ENCODE measurements at regions not wholly inside any gene's neighbourhood (a gene's known extent, or its start where the extent isn't known, plus 50 kb on each side); places are given as distances from the start of the nearest gene placed in this dataset.

DNA sequence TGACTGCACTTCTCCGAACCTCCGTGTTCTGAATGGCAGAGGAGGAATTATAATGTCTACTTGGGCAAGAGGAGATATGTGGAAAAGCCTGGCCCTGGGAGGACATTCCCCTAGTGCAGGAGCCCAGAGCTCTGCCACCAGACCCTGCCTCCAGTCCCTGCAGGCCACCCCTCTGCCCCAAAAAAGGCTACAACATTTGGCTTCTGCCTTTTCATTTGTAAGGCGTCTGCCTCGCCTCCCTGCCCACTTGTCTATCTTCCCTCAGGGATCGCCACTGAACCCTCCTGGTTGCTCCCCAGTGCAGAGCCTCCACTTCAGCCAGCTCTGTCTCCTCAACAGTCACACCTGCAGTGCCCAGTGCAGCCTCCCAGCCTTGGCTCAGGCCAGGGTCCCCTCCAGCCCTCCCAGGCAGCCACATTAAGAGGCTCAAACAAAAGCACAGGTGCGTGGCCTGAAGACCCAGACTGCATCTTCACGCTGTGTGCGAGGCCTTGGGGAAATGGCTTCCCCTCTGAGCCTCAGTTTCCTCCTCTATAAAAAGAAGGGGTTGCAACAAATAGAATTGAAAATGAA lies 125.9 kb upstream of the SMAD3 start:
- Histone ChIP-seq H3K9me3 (ENCODE audit: control insufficient read depth, low read depth, low read length) (peaks cover under 1% of the 10 kb centered on the region), H3K14ac (ENCODE audit: insufficient read depth, low read length) (no peak overlapping the region), H3K9ac (ENCODE audit: extremely low read depth, insufficient read length, low read length) (no peak overlapping the region), H2AK5ac (ENCODE audit: insufficient read length, low read length) (no peak overlapping the region), H2BK15ac (ENCODE audit: low read depth, low read length) (no peak overlapping the region), H3K23me2 (ENCODE audit: insufficient read length, low read depth, low read length, poor library complexity, severe bottlenecking) (no peaks in the 10 kb centered on the region), H3K56ac (ENCODE audit: insufficient read length, low read depth, low read length) (no peak overlapping the region), H4K91ac (ENCODE audit: insufficient read length, low read depth, low read length) (no peak overlapping the region), H3K23ac (ENCODE audit: insufficient read length, low read depth, low read length) (no peak overlapping the region), H2BK5ac (ENCODE audit: insufficient read length, low read length) (no peak overlapping the region), H3K4me2 (ENCODE audit: insufficient read depth, insufficient read length, low read length) (no peak overlapping the region), H3T11ph (ENCODE audit: low read length) (no peak overlapping the region), H2BK12ac (ENCODE audit: insufficient read length, low read depth, low read length) (no peak overlapping the region), H3K27me3 (ENCODE audit: insufficient read depth, low read length) (no peaks in the 10 kb centered on the region), H4K5ac (ENCODE audit: insufficient read length, low read depth, low read length) (no peak overlapping the region), H3K79me1 (ENCODE audit: insufficient read depth, low read depth, low read length, poor library complexity, severe bottlenecking) (no peaks in the 10 kb centered on the region), H3K4ac (ENCODE audit: low read depth, low read length) (no peak overlapping the region), H3K18ac (ENCODE audit: insufficient read length, low read depth, low read length) (no peak overlapping the region), H3K79me2 (ENCODE audit: insufficient read depth, low read length) (no peaks in the 10 kb centered on the region), H2BK20ac (ENCODE audit: low read depth, low read length, poor library complexity, severe bottlenecking) (no peak overlapping the region), H2BK120ac (ENCODE audit: low read depth, low read length, poor library complexity, severe bottlenecking) (no peak overlapping the region), H4K20me1 (ENCODE audit: control insufficient read depth, insufficient read depth, insufficient read length) (no peaks in the 10 kb centered on the region), H3K4me1 (ENCODE audit: insufficient read depth, low read length) (no peaks in the 10 kb centered on the region), H2AFZ (ENCODE audit: low read length) (no peak overlapping the region), H3K27ac (ENCODE audit: insufficient read length, low read depth, low read length) (no peak overlapping the region), H4K8ac (replicated peaks; ENCODE audit: insufficient read length, low read depth, low read length) (no peak overlapping the region)
- Mint-ChIP-seq H3K27ac (no peak overlapping the region), H3K4me1 (peaks cover 4 to 14% of the 10 kb centered on the region in 2 experiments; a peak in 2 of 4 replicates), H3K36me3 (ENCODE audit: insufficient read depth in 1 of 3, low read depth in 3 of 3) (peaks cover 0 to 1% (median 1%) of the 10 kb centered on the region in 3 experiments; a peak in 3 of 7 replicates), H3K27me3 (ENCODE audit: low read depth) (peaks cover 5% of the 10 kb centered on the region), H3K9me3 (peaks cover 4 to 7% of the 10 kb centered on the region in 2 experiments), H3K4me3 (no peak overlapping the region)
- TF ChIP-seq, protein P1, sequence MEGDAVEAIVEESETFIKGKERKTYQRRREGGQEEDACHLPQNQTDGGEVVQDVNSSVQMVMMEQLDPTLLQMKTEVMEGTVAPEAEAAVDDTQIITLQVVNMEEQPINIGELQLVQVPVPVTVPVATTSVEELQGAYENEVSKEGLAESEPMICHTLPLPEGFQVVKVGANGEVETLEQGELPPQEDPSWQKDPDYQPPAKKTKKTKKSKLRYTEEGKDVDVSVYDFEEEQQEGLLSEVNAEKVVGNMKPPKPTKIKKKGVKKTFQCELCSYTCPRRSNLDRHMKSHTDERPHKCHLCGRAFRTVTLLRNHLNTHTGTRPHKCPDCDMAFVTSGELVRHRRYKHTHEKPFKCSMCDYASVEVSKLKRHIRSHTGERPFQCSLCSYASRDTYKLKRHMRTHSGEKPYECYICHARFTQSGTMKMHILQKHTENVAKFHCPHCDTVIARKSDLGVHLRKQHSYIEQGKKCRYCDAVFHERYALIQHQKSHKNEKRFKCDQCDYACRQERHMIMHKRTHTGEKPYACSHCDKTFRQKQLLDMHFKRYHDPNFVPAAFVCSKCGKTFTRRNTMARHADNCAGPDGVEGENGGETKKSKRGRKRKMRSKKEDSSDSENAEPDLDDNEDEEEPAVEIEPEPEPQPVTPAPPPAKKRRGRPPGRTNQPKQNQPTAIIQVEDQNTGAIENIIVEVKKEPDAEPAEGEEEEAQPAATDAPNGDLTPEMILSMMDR (conservative IDR thresholded peaks at IDR 0.05): no peak
- no peak for DNase-seq
- WGBS (ENCODE audit: extremely low coverage, insufficient read length, low lambda C conversion rate): no CpG with 5 or more reads among the region's 8 CpGs

Data from H9 (cell line).